HepG2 (cell line): ENCODE measurements at regions not wholly inside any gene's neighbourhood (a gene's known extent, or its start where the extent isn't known, plus 50 kb on each side); places are given as distances from the start of the nearest gene placed in this dataset.

ENCODE experiments used
- CTCF ChIP-seq: sonication (generic); formaldehyde crosslinking; IDR thresholded peaks from 2 replicates; pipeline ENCODE4 v1.5.0; 2020; ENCODE audit warnings: mild to moderate bottlenecking, missing genetic modification reagents, moderate library complexity
- ELF1 ChIP-seq: sonication (generic); formaldehyde crosslinking; IDR thresholded peaks from 2 replicates; pipeline ENCODE4 v1.4.0; 2020; ENCODE audit warnings: missing genetic modification reagents
- EZH2 ChIP-seq: conservative IDR thresholded peaks from 2 replicates; pipeline ENCODE4 v1.6.1; 2012; ENCODE audit warnings: mild to moderate bottlenecking, low read depth, low read length, moderate library complexity
- TRIM22 ChIP-seq: fragments of 450-650 bp; IDR thresholded peaks from 2 replicates; pipeline ENCODE4 v1.6.1; 2017
- ZNF644 ChIP-seq: IDR thresholded peaks from 2 replicates; pipeline ENCODE4 v1.6.1; 2016; ENCODE audit warnings: low read depth

DNA sequence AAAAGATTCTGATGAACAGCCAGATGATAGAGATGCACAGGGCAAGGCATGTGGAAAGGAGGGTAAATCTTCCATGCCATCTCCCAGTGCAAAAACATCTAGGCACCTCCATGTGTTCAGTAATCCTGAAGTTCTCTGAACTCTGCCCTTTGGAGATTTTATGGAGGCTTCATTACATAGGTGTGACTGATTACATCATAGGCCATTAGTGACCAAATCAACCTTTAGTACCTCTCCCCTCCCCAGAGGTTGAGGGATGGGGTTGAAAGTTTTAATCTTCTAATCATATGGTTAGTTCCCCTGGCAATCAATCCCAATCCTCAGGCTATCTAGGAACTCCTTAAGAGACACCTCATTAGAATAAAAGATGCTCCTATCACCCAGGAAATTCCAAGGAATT, 2190.2 kb upstream of the PIK3C3 start:
- TF ChIP-seq EZH2 (no peak), ZNF644 (CRISPR knock-in tag) (no peak), TRIM22 (no peak), ELF1 (CRISPR knock-in tag) (no peak), CTCF (CRISPR knock-in tag) (no peak)
